GM23338 (cell line): ENCODE measurements at regions not wholly inside any gene's neighbourhood (a gene's known extent, or its start where the extent isn't known, plus 50 kb on each side); places are given as distances from the start of the nearest gene placed in this dataset.

Experiments
- ATAC-seq: fragments of 200-7000 bp; cut with Tn5 transposase; 3 replicates; pipeline ENCODE4 v1.9.1; 2020
- DNase-seq: peaks from one replicate; pipeline ENCODE4 v3.0.0-alpha.2; 2015; ENCODE audit warnings: low spot score
- H2AFZ ChIP-seq: fragments of 200-600 bp; sonication (generic); 2 replicates; pipeline ENCODE4 v1.8.0; 2016; ENCODE audit warnings: antibody characterized with exemption, mild to moderate bottlenecking, moderate library complexity
- H3F3A ChIP-seq: fragments of 200-600 bp; sonication (generic); replicated peaks from 2 replicates; pipeline ENCODE4 v1.8.0; 2017; ENCODE audit warnings: antibody characterized with exemption, mixed run types, low read depth
- H3K27ac ChIP-seq: fragments of 200-600 bp; sonication (generic); 2 replicates; pipeline ENCODE4 v1.6.1; 2016; ENCODE audit warnings: low read depth
- H3K27me3 ChIP-seq: fragments of 200-600 bp; sonication (generic); 2 replicates; pipeline ENCODE4 v1.8.0; 2016; ENCODE audit warnings: mild to moderate bottlenecking, mixed run types, moderate library complexity; ENCODE audit not compliant: insufficient read depth
- H3K36me3 ChIP-seq: fragments of 200-600 bp; sonication (generic); 2 replicates; pipeline ENCODE4 v1.8.0; 2016; ENCODE audit warnings: mild to moderate bottlenecking; ENCODE audit not compliant: insufficient read depth
- H3K4me1 ChIP-seq: fragments of 200-600 bp; sonication (generic); 2 replicates; pipeline ENCODE4 v1.8.0; 2016; ENCODE audit warnings: mild to moderate bottlenecking, moderate library complexity; ENCODE audit not compliant: insufficient read depth
- H3K4me2 ChIP-seq: fragments of 200-600 bp; sonication (generic); 2 replicates; pipeline ENCODE4 v1.7.1; 2017; ENCODE audit warnings: mixed run types
- H3K4me3 ChIP-seq: fragments of 200-600 bp; sonication (generic); 2 replicates; pipeline ENCODE4 v1.6.1; 2016; ENCODE audit warnings: mixed run types
- H3K79me2 ChIP-seq: fragments of 200-600 bp; sonication (generic); replicated peaks from 2 replicates; pipeline ENCODE4 v1.8.0; 2017; ENCODE audit warnings: mild to moderate bottlenecking; ENCODE audit not compliant: insufficient read depth
- H3K9me2 ChIP-seq: fragments of 200-600 bp; sonication (generic); 2 replicates; pipeline ENCODE4 v1.8.0; 2017; ENCODE audit not compliant: insufficient read depth
- H4K20me1 ChIP-seq: fragments of 200-600 bp; sonication (generic); replicated peaks from 2 replicates; pipeline ENCODE4 v1.8.0; 2017; ENCODE audit warnings: mild to moderate bottlenecking; ENCODE audit not compliant: insufficient read depth
- H3K27ac Mint-ChIP-seq: 2 replicates; pipeline ENCODE4 v1.8.0; 2020; ENCODE audit warnings: inconsistent platforms, mild to moderate bottlenecking, moderate library complexity, mixed read lengths
- H3K27me3 Mint-ChIP-seq: 3 replicates; pipeline ENCODE4 v1.8.0; 2022; ENCODE audit warnings: low read depth, mild to moderate bottlenecking, moderate library complexity, mixed read lengths, inconsistent platforms; ENCODE audit not compliant: insufficient read depth, poor library complexity
- H3K36me3 Mint-ChIP-seq: 3 replicates; pipeline ENCODE4 v1.8.0; 2021; ENCODE audit warnings: low read depth, mild to moderate bottlenecking, inconsistent platforms, moderate library complexity, mixed read lengths
- H3K4me1 Mint-ChIP-seq: 3 replicates; pipeline ENCODE4 v1.8.0; 2020; ENCODE audit warnings: mild to moderate bottlenecking, inconsistent platforms, mixed read lengths
- H3K4me3 Mint-ChIP-seq: 3 replicates; pipeline ENCODE4 v1.8.0; 2021; ENCODE audit warnings: moderate library complexity, mild to moderate bottlenecking, inconsistent platforms, mixed read lengths
- H3K9me3 Mint-ChIP-seq: 3 replicates; pipeline ENCODE4 v1.8.0; 2020; ENCODE audit warnings: moderate library complexity, mild to moderate bottlenecking, inconsistent platforms, mixed read lengths
- CREB1 ChIP-seq: fragments of 250-450 bp; sonication (Bioruptor Pico); IDR thresholded peaks from 2 replicates; pipeline ENCODE4 v1.5.0; 2020; ENCODE audit warnings: low read depth, mild to moderate bottlenecking, moderate library complexity
- EZH2phosphoT487 ChIP-seq: fragments of 200-600 bp; sonication (generic); IDR thresholded peaks from one replicate; pipeline ENCODE4 v1.8.1; 2018; ENCODE audit warnings: antibody characterized with exemption; ENCODE audit not compliant: unreplicated experiment
- JUNB ChIP-seq: IDR thresholded peaks from one replicate; pipeline ENCODE4 v1.6.1; 2016; ENCODE audit warnings: antibody characterized with exemption; ENCODE audit not compliant: unreplicated experiment
- REST ChIP-seq: IDR thresholded peaks from one replicate; pipeline ENCODE4 v1.6.1; 2018; ENCODE audit warnings: antibody characterized with exemption; ENCODE audit not compliant: unreplicated experiment
- ZNF331 ChIP-seq: fragments of 250-450 bp; sonication (Bioruptor Pico); IDR thresholded peaks from 2 replicates; pipeline ENCODE4 v1.5.0; 2020; ENCODE audit warnings: low read depth, mild to moderate bottlenecking, moderate library complexity
- ZNF462 ChIP-seq: fragments of 250-450 bp; sonication (Bioruptor Pico); IDR thresholded peaks from 2 replicates; pipeline ENCODE4 v1.5.0; 2020; ENCODE audit warnings: mild to moderate bottlenecking, moderate library complexity

GRCh38 chr2:59957504-59957903 is 596.0 kb downstream of the BCL11A start (continued):
- TF ChIP-seq REST (no peak), EZH2phosphoT487 (no peak), ZNF462 (CRISPR knock-in tag) (no peak), CREB1 (no peak), JUNB (no peak)

GRCh38 chr2:59956981-59957380 is 596.5 kb downstream of the BCL11A start:
- Histone ChIP-seq H3K36me3 (no peaks in the 10 kb centered on the region), H3K4me2 (no peak overlapping the region), H3F3A (no peaks in the 10 kb centered on the region), H3K9me2 (no peaks in the 10 kb centered on the region), H2AFZ (no peak overlapping the region), H3K4me3 (no peak overlapping the region), H3K79me2 (no peaks in the 10 kb centered on the region), H4K20me1 (no peaks in the 10 kb centered on the region), H3K27ac (no peak overlapping the region), H3K4me1 (peaks cover 18% of the 10 kb centered on the region), H3K27me3 (no peaks in the 10 kb centered on the region)
- ATAC-seq (no peak), DNase-seq (no peak)
- no peaks in the 10 kb centered on the region for H3K9me3 Mint-ChIP-seq
- H3K27me3 Mint-ChIP-seq = peaks cover 2% of the 10 kb centered on the region
- H3K36me3 Mint-ChIP-seq = no peaks in the 10 kb centered on the region
- peaks cover 24% of the 10 kb centered on the region for H3K4me1 Mint-ChIP-seq
- H3K4me3 Mint-ChIP-seq = no peak overlapping the region
- no peak overlapping the region for H3K27ac Mint-ChIP-seq
- TF ChIP-seq ZNF331 (no peak), REST (no peak), CREB1 (no peak)
